ENCODE measurements at regions not wholly inside any gene's neighbourhood (a gene's known extent, or its start where the extent isn't known, plus 50 kb on each side); places are given as distances from the start of the nearest gene placed in this dataset.

GRCh38 chr4:63233671-63234070 is 1175.6 kb downstream of the TECRL start:
- H4K91ac ChIP-seq (ENCODE audit: insufficient read length, low read depth, low read length) = no peak overlapping the region
- Mint-ChIP-seq H3K9me3 (no peaks in the 10 kb centered on the region), H3K27me3 (ENCODE audit: low read depth) (no peaks in the 10 kb centered on the region), H3K4me3 (no peak overlapping the region), H3K27ac (no peak overlapping the region), H3K4me1 (no peaks in the 10 kb centered on the region), H3K36me3 (ENCODE audit: insufficient read depth in 1 of 3, low read depth in 3 of 3) (no peaks in the 10 kb centered on the region)
- H2BK5ac ChIP-seq (ENCODE audit: insufficient read length, low read length) = no peak overlapping the region
- H3K23me2 ChIP-seq (ENCODE audit: insufficient read length, low read depth, low read length, poor library complexity, severe bottlenecking) = no peaks in the 10 kb centered on the region
- H3K23ac ChIP-seq (ENCODE audit: insufficient read length, low read depth, low read length) = no peak overlapping the region
- no peak overlapping the region for H3K56ac ChIP-seq (ENCODE audit: insufficient read length, low read depth, low read length)
- no peak for TF ChIP-seq CTCF (conservative IDR thresholded peaks at IDR 0.05)
- H3K14ac ChIP-seq (ENCODE audit: insufficient read depth, low read length) = no peak overlapping the region
- no peaks in the 10 kb centered on the region for H3K79me2 ChIP-seq (ENCODE audit: insufficient read depth, low read length)
- no peak overlapping the region for H2BK20ac ChIP-seq (ENCODE audit: low read depth, low read length, poor library complexity, severe bottlenecking)
- H4K8ac ChIP-seq (replicated peaks; ENCODE audit: insufficient read length, low read depth, low read length) = no peak overlapping the region
- H3K9ac ChIP-seq (ENCODE audit: extremely low read depth, insufficient read length, low read length) = no peak overlapping the region
- H3K27ac ChIP-seq (ENCODE audit: insufficient read length, low read depth, low read length) = no peak overlapping the region
- H4K20me1 ChIP-seq (ENCODE audit: control insufficient read depth, insufficient read depth, insufficient read length) = no peaks in the 10 kb centered on the region
- H3K4me2 ChIP-seq (ENCODE audit: insufficient read depth, insufficient read length, low read length) = no peak overlapping the region
- H4K5ac ChIP-seq (ENCODE audit: insufficient read length, low read depth, low read length) = no peak overlapping the region
- DNase-seq = no peak
- no peaks in the 10 kb centered on the region for H3K9me3 ChIP-seq (ENCODE audit: control insufficient read depth, low read depth, low read length)
- H2BK15ac ChIP-seq (ENCODE audit: low read depth, low read length) = no peak overlapping the region
- no peak overlapping the region for H3K4ac ChIP-seq (ENCODE audit: low read depth, low read length)
- H2BK120ac ChIP-seq (ENCODE audit: low read depth, low read length, poor library complexity, severe bottlenecking) = no peak overlapping the region
- H3K4me1 ChIP-seq (ENCODE audit: insufficient read depth, low read length) = no peaks in the 10 kb centered on the region
- H3K18ac ChIP-seq (ENCODE audit: insufficient read length, low read depth, low read length) = no peak overlapping the region
- no peak overlapping the region for H2AFZ ChIP-seq (ENCODE audit: low read length)
- no CpG with 5 or more reads among the region's 1 CpG for WGBS (ENCODE audit: extremely low coverage, insufficient read length, low lambda C conversion rate)
- H3K27me3 ChIP-seq (ENCODE audit: insufficient read depth, low read length) = no peaks in the 10 kb centered on the region
- no peak overlapping the region for H2AK5ac ChIP-seq (ENCODE audit: insufficient read length, low read length)
- H3K79me1 ChIP-seq (ENCODE audit: insufficient read depth, low read depth, low read length, poor library complexity, severe bottlenecking) = no peaks in the 10 kb centered on the region
- no peak overlapping the region for H3T11ph ChIP-seq (ENCODE audit: low read length)
- H2BK12ac ChIP-seq (ENCODE audit: insufficient read length, low read depth, low read length) = no peak overlapping the region

Data from H9 (cell line).